GM12872 (cell line): ENCODE measurements at regions not wholly inside any gene's neighbourhood (a gene's known extent, or its start where the extent isn't known, plus 50 kb on each side); places are given as distances from the start of the nearest gene placed in this dataset.

Experiments
- TF ChIP-seq, protein P1 (sequence below): IDR thresholded peaks from 3 replicates; pipeline ENCODE4 v1.5.1; 2011; ENCODE audit warnings: low read depth, mild to moderate bottlenecking, low read length, moderate library complexity; ENCODE audit not compliant: insufficient read depth

DNA sequence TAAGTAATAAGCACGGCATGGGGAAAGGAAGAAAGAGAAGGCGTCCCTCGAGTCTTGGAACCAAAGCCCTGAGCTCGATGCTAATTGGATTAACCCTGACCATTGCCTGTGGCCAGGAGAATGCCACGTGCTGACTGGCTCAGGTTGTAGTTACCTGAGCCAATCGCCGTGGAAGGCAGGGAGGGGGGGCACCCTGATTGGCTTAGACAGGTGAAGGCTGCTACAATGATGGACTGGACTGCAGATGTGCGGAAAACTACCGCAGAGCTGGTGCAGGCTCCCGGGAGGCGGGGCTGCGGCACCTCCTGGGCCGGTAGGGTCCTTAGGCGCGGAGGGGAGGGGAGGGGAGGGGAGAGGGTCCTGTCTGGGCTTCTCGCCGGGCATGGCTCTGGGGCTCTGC is 121.3 kb downstream of the TFAP2C start:
- TF ChIP-seq, protein P1, sequence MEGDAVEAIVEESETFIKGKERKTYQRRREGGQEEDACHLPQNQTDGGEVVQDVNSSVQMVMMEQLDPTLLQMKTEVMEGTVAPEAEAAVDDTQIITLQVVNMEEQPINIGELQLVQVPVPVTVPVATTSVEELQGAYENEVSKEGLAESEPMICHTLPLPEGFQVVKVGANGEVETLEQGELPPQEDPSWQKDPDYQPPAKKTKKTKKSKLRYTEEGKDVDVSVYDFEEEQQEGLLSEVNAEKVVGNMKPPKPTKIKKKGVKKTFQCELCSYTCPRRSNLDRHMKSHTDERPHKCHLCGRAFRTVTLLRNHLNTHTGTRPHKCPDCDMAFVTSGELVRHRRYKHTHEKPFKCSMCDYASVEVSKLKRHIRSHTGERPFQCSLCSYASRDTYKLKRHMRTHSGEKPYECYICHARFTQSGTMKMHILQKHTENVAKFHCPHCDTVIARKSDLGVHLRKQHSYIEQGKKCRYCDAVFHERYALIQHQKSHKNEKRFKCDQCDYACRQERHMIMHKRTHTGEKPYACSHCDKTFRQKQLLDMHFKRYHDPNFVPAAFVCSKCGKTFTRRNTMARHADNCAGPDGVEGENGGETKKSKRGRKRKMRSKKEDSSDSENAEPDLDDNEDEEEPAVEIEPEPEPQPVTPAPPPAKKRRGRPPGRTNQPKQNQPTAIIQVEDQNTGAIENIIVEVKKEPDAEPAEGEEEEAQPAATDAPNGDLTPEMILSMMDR = no peak

DNA sequence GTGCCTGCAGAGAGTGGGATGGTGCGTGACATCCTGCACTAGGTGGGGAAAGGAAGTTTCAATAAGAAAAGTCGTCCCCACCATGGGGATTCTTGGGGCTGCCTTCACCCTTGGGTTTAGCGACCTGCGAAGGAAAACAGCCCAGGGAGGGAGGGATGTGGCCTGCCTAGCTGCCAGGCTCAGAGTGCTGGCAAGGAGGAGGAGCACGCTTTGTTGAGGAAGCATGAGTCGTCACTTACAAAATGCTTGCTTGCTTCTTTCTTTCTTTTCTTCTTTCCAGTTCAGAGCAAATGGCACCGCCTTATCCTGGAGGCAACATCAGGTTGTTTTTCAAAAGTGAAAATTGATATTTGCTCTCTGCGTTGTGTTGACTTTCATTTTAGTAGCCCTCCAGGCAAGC is 123.2 kb downstream of the TFAP2C start:
- TF ChIP-seq, protein P1 = no peak

DNA sequence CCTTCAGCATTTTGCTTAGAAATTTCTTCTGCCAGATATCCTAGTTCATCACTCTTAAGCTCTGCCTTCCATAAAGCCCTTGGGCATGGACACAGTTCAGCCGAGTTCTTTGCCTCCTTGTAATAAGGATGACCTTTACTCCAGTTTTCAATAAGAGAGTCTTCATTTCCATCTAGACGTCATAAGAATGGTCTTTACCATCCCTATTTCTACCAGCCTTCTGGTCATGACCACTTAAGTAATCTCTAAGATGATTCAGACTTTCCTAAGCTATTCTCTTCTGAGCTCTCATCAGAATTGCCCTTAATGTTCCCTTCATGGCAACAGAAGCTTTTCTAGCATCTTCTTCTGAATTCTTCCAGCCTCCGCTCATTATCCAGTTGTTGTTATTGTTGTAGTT is 126.1 kb downstream of the TFAP2C start:
- TF ChIP-seq, protein P1 = no peak

DNA sequence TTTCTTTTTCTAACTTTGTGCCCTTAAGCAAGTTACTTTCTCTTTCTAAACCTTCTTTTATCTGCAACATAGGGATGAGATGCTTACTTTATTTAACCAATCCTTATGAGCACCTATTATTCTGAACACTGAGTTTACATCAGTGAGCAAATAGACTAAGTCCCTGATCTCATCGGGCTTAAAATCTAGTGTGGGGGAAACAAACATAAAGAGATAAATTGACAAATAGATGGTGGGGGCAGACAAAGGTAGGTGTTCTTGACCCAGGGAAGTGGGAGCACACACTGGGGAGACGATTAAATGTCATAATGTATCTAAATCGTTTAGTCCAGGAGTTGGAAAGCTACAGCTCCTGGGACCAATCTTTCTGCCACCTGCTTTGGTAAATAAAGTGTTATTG is 129.6 kb downstream of the TFAP2C start:
- TF ChIP-seq, protein P1 = no peak

DNA sequence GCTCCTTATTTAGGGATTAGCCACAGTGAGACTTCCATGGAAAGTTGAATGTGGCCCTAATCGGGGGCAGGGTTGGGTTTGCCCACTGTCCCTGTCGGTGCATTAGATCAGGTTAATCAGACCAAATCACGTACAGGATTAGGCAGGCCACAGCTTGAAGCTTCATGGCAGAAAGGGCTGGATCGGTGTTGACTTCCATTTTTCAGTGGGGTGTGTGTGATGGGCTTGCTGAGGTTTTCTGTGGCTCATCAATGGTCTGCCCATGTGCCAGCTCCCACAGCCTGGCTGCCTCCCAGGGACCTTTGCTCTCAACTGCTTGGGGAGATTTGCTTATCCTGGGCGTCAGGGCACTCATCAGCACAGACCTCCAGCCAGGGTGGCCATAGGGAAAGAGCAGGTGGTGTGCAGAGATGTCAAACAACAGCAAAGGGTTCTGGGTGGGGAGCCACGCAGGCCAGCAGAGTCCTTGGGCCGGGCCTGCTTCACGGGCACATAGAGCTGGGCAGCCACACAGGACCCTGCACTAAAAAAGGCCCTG is 130.7 kb downstream of the TFAP2C start:
- TF ChIP-seq, protein P1 = no peak

DNA sequence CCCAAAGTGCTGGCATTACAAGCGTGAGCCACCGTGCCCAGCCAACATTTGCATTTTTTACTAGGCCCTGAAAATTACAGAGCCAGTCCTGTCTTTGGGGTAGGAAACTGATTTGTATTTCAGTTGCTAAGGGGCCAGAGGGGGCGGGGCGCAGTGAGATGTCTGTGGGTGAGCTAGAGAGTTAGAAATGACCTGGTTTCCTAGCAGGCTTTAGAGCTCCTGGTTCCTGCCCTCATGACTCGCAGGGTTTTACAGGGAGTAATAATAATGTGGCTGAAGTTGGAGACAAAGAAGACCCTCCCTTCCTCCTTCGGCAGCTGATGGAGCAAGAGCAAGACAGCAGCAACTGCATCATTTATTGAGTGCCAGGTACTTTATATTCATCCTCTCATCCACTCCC is 131.5 kb downstream of the TFAP2C start:
- TF ChIP-seq, protein P1 = no peak

DNA sequence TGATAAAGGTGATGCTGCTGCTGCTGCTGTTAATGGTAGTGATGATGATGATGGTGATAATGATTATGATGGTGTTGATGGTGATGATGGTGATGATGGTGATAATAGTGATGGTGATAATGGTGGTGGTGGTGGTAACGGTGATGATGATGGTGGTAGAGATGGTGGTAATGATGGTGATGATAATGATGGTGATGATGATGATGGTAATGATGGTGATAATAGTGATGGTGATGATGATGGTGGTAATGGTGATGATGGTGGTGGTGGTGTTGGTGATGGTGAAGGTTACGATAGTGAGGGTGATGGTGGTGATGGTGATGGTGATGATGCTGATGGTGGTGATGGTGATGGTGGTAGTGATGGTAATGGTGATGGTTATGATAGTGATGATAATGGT is 132.3 kb downstream of the TFAP2C start:
- TF ChIP-seq, protein P1 = no peak
